Inferior parietal cortex (tissue), 1 donor: ENCODE measurements at regions not wholly inside any gene's neighbourhood (a gene's known extent, or its start where the extent isn't known, plus 50 kb on each side); places are given as distances from the start of the nearest gene placed in this dataset.
"Not testable (repeated sequence)": the region's sequence is repeated elsewhere in the genome, so short reads cannot be mapped to it uniquely, and the experiment has no call there.

Source experiments
- DNase-seq: peaks from one replicate; pipeline ENCODE4 v3.0.0-alpha.2; 2016; ENCODE audit errors: extremely low spot score

GRCh38 chr2:39487398-39488250, 50.5 kb upstream of the MAP4K3 start:
- DNase-seq = no peak

DNA sequence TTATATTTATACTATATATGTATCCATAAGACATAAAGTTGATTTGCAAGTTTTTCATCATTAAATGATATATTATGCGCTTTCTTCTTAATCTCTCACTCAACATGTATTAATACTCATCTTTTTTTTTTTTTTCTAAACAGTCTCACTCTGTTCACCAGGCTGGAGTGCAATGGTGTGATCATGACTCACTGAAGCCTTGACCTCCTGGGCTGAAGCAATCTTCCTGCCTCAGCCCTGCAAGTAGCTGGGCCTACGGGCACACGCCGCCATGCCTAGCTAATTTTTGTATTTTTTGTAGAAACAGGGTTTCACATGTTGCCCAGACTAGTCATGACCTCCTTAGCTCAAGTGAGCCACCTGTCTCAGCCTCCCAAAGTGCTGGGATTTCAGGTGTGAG, 51.4 kb upstream of the MAP4K3 start:
- DNase-seq = no peak

- DNase-seq = no peak
These were observed 53.5 kb upstream of the MAP4K3 start for GRCh38 chr2:39490586-39490985.

DNA sequence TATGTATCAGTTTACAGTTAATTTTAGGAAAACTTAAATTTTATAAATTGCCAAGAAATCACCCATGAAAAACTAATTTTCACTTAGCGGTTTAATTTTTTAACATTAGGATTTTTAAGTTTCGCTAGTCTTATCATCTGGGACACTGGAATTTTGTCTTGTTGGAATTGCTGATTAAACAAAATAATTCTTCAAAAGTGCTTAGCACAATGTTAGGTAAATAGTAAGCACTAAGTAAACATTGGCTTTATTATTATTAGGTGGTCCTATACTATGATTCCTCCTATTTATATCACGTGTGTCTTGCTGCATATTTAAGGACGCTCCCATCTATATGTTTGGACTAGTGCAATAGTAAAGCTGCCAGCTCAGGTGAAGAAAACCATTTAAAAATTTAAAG, 54.6 kb upstream of the MAP4K3 start:
- DNase-seq = no peak

- DNase-seq = no peak
These were observed 55.1 kb upstream of the MAP4K3 start for GRCh38 chr2:39492095-39492590.

DNA sequence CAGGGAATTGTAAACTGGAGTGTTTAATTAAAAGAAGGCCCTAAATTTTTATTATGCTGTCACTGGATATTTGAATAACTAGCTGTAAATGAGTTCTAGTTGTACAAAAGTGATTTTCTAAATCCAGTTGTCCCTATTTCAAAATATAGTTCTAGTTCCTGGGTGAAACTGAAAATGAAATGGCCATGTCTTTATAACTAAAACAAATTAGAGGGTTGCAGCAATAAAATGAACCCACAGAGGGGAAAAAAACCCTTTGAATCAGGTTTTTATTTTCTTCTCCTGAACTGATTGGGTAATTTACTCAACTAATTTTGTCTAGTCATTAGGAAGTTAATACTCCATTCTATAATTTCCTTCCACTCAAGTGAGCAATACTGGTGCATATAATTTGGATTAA, 55.6 kb upstream of the MAP4K3 start:
- DNase-seq = no peak

GRCh38 chr2:39494784-39495251, 57.7 kb upstream of the MAP4K3 start:
- no peak for DNase-seq

DNA sequence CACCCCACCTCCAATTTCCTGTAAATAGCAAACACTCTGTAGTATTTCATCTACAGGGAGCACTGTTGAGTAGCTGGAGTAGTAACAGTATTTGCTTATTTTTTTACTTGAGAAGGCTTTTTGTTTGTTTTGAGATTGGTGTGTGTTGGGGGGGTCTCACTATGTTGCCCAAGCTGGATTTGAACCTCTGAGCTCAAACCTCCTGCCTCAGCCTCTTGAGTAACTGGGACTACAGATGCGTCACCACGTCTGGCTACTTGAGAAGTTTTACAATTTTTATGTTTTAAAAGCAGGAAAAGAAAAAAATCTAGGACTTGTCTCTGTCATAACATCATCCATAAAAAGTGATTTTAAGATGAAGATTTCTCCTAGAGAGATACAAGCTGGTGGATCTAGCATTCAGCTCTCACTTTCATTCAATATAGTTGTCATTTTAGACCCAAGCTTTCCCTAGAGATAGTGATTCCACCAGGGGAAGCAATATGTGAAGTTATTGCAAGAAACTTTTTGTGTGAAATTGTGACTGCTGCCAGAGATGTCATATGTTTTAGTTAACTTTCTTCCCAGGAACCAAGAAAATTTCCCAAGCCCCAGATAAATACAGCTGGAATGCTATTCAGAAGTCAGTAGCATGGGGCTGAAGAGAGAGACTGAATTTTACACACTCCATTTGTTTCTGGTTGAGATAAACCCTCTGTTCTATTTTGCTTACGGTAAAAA, 60.2 kb upstream of the MAP4K3 start:
- no peak for DNase-seq

DNA sequence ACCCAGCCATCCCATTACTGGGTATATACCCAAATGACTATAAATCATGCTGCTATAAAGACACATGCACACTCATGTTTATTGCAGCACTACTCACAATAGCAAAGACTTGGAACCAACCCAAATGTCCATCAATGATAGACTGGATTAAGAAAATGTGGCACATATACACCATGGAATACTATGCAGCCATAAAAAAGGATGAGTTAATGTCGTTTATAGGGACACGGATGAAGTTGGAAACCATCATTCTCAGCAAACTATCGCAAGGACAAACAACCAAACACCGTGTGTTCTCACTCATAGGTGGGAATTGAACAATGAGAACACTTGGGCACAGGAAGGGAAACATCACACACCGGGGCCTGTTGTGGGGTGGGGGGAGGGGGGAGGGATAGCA, 61.1 kb upstream of the MAP4K3 start:
- DNase-seq = not testable (repeated sequence)

DNA sequence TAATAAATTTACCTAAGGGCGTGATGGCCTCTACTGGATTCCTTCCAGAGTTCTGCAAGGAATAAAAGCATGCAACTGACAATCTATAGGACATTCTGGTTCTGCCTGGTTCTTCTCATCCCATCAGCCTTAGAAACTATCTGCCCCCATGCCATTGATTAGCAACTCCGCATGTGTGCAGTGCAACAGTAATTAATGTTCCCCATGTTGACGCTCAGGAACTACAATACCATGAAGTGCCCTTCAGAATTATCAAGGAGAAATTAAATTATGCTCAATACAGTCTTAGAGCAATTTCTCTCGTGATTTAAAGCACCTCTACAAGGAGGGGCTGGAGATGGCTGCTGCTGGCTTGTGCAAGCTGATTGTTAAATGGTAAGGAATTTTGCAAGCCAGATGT, 61.7 kb upstream of the MAP4K3 start:
- DNase-seq = no peak

DNA sequence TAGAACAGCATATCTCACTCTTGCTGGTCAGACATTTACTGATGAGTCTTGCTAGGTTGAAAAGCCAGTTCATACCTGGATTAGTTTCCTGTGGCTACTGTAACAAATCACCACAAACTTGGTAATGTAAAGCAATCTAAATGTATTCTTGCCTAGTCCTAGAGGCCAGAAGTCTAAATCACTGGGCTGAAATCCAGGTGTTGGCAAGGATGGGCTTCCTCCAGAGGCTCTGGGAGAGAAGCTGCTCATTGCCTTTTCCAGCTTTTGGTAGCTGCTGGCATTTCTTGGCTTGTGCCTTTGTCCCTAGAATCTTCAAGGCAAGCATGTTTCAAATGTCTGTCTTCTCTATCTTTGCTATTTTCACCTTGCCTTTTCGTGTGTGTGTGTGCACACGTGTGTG, 62.3 kb upstream of the MAP4K3 start:
- no peak for DNase-seq

- no peak for DNase-seq
These were observed 64.3 kb upstream of the MAP4K3 start for GRCh38 chr2:39501412-39501811.

DNA sequence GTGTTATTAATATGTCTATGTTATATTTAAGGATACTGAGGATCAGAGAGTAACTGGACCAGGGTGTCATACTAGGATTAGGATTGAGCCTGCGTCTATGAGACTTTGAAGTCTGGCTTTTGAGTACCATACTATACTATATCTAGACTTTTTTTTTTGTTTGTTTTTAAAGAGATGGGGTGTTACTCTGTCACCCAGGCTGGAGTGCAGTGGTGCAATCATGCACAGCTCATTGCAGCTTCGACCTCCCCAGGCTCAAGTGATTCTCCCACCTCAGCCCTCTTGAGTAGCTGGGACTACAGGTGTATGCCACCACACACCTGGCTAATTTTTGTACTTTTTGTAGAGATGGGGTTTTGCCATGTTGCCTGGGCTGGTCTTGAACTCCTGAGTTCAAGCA, 66.2 kb upstream of the MAP4K3 start:
- no peak for DNase-seq

DNA sequence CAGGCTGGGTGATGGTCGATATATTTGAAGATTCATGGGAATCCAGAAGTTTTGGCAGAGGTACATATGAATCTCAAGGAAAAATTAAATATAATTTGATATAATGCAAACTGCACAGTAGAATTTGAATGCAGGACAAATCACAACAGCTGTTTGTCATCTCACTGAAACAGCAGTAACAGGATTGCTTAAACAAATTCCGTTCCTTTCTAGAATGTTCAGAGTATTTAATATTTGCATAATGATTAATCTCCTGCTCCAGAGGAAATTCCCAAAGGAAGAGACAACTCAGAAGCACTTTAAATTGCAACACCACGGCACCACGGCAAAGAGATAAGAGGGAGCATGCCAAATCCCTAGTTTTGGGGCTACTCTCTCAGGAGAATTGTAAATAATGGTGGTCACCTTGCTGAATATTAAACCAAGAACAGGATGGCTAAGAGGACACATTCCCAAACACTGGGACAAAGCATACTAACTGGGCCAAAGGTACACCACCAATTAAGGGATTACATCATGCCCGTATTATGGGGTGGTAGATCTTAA, 67.8 kb upstream of the MAP4K3 start:
- DNase-seq = no peak

- DNase-seq = no peak
These were observed 69.1 kb upstream of the MAP4K3 start for GRCh38 chr2:39506215-39506614.

GRCh38 chr2:39508198-39508597, 71.1 kb upstream of the MAP4K3 start:
- no peak for DNase-seq

- DNase-seq = no peak
These were observed 73.1 kb upstream of the MAP4K3 start for GRCh38 chr2:39510140-39510539.

DNA sequence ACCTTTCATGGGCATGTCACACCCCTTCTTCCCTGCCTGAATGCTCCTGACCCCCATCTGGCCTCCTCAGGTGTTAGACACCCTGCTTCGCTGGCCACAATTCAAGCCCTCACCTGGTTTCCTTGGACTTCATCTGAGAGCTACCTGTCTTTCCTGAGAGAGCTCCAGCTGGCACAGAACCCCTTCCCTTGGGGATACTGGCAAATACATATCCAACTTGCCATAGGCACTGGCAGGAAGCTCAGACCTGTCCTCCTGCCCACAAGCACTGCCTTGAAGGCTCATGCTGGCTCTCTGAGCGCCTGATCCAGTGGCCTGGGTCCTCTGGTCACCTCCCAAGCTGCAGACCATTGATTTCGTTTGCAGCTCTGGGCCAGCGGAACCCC, 74.1 kb upstream of the MAP4K3 start:
- DNase-seq = no peak

DNA sequence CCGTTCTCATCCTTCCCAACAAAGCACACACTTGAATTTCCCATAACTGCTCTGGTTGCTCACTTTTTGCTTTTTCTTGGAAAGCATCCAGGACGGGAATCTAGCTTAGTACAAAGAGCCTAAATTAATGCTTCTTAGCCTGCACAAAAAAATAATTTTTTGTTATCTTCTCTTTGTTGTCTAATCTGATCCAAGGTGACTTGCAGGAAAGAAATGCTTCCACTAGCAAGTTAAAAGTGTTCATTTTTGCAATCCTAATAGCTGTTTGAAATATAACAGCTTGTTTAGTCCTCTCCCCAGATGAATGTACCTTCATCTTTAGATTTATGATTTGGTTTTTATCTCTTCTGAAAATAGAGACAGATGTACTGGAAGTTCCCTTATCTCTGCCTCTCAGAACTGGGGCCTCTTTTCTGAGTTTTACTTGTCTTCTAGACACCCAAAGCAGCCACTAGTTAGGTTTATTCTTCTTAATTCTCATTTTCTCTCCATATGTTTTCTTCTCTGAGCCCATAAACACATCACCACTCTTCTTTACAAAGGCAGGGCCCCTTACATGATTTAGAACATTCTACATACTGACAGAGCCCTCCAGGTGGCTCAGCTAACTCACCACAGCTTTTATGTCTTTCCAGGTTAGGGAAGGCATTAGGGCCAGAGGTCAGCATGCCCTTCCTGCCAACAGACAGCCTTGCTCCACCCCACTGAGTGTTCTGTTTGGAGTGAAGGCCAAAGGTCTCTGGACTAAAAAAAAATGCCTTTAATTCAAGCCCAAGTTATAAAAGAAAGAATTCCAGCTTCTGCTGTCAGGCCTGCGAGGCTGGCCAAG, 74.7 kb upstream of the MAP4K3 start:
- no peak for DNase-seq

GRCh38 chr2:39512434-39512935, 75.4 kb upstream of the MAP4K3 start:
- no peak for DNase-seq

- no peak for DNase-seq
These were observed 75.9 kb upstream of the MAP4K3 start for GRCh38 chr2:39512941-39513340.
